Activated T-helper 1 cell treated with Interleukin-2 at 50 U/mL for 16 hours (primary cell): ENCODE measurements at regions not wholly inside any gene's neighbourhood (a gene's known extent, or its start where the extent isn't known, plus 50 kb on each side); places are given as distances from the start of the nearest gene placed in this dataset.

ENCODE experiments used
- DNase-seq: peaks from one replicate; pipeline ENCODE4 v3.0.0-alpha.2; 2020; ENCODE audit warnings: low read depth

DNA sequence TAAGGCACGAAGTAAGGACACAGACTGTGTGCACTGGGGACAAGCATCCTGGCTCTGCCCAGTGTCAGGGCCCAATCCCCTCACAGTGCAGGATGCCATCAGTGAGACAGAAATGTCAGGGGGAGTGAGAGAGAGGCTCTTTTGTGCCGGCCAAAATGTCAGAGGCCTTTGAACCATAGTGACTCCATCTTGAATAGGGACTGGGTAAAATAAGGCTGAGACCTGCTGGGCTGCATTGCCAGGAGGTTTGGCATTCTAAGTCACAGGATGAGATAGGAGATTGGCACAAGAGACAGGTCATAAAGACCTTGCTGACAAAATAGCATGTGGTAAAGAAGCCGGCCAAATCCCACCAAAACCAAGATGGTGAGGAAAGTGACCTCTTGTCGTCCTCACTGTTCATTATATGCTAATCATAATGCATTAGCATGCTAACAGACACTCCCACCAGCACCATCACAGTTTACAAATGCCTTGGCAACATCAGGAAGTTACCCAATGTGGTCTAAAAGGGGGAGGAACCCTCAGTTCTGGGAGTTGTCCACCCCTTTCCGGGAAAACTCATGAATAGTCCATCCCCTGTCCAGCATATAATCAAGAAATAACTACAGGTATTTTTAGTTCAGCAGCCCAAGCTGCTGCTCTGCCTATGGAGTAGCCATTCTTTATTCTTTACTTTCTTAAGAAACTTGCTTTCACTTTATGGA is 337.4 kb downstream of the LPIN1 start:
- DNase-seq, result no peak

- DNase-seq, result no peak
Measured at GRCh38 chr2:12087175-12087574, 340.7 kb downstream of the LPIN1 start.

DNA sequence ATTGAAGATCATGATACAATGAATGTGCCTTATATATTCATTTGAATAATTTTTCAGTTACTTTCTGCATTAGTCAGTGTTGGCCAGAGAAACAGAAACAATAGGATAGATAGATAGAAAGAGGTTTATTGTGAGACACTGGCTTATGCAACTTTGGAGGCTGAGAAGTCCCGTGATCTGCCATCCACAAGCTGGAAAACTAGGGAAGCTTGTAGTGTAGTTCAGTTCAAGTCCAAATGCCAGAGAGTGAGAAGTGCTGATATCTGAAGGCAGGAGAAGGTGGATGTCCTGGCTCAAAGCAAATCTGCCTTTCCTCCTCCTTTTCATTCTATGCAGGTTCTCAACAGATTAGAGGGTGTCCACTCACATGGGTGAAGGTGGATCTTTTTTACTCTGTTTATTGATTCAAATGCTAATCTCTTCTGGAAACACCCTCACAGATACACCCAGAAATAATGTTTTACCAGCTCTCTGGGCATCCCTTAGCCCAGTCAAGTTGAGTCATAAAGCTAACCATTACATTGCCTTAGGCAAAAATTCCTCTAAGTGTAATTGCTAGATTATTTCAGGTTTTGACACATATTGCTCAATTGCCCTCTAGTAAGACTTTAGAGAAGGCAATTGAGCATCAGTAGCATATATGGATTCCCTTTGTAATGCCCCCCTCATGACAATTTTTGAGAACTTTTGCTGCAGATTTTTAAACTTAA is 341.4 kb downstream of the LPIN1 start:
- no peak for DNase-seq

DNA sequence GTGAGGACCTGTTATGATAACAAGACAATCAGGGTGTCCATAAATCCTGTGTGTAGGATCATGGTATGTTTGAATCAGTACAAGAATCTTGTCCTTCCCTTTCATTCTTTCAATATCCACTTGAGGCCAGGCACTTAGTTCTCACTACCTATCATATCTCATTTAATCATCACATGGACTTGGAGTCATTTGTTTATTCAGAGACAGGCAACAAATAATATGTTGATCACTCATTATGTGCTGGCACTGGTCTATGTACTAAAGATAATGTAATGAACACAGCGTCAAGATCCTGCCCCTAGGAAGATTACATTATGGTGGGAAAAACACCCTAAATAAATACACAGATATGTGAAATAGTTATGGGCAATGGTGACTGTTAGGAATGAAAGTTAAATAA is 342.6 kb downstream of the LPIN1 start:
- DNase-seq, result no peak

- no peak for DNase-seq
Measured at GRCh38 chr2:12089496-12089895, 343.1 kb downstream of the LPIN1 start.

DNA sequence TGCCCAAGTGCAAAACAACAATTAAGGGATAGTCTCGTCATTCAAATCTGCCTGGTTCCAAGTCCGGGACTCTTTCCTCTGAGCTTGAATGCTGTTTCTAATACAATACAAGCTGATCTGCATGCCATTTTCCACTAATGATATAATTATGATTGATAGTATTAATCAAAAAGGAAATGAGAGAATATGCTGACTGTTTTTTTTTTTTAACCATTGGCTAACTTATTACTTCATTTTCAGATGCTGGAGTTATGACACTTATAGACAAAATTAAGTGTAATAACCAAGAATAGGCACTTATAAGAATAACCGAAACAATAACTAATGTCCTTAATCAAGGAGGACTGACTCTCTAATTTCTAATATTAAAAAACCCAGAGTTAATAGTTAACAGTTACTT is 343.6 kb downstream of the LPIN1 start:
- DNase-seq, result no peak

GRCh38 chr2:12090590-12090989 is 344.2 kb downstream of the LPIN1 start:
- DNase-seq, result no peak

- DNase-seq, result no peak
Measured at GRCh38 chr2:12091201-12091806, 344.9 kb downstream of the LPIN1 start.

GRCh38 chr2:12094134-12094533 is 347.7 kb downstream of the LPIN1 start:
- DNase-seq, result no peak

GRCh38 chr2:12096051-12096787 is 349.8 kb downstream of the LPIN1 start:
- DNase-seq, result no peak

DNA sequence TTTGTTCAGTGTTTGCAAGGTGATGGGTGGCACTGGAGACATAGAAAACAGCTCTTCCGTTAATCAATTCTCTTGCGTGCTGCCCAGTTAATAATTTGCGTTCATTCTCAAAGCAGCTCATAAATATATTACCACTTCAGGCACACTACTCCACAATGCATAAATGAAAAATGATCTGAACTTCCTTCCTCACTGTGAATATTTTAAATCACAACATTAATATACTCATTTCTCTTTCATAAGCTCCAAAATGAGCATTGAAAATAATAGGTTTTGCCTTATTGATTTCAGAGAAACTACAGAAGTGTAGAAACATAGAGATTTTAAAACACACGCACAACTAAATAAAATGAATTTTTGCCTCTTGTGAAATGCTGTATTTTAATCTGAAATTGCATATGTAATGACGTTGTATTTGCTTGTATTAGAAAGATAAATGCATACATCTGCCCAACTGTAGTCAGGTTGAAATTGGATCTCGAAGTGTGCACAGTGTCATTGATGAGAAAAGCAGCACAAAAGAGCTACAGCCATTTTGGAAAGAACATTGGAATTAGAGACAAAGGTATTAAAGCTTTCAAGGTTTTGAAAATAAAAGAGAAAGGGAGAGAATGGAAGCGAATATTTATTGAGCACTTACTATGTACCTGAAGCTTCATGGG is 350.5 kb downstream of the LPIN1 start:
- DNase-seq, result no peak

DNA sequence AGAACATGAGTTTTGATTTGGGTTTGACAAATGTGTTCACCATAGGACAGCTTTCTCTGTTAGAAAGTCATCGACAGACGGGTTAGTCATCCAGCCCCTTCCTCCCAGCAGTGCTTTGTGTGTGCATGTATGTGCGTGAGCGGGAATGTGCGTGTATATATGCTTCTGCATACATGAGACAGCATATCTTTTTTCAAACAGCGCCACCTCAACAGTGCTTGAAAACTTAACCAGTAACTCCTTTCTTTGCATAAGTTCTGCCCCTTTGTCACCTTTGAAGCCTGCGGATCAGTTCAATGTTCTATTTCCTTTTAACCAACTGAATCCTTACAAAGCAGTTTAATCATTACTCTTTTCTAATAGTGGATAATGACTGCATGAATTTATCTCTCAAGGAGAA is 351.4 kb downstream of the LPIN1 start:
- DNase-seq, result no peak

- no peak for DNase-seq
Measured at GRCh38 chr2:12099374-12099773, 352.9 kb downstream of the LPIN1 start.

- no peak for DNase-seq
Measured at GRCh38 chr2:12102679-12103078, 356.2 kb downstream of the LPIN1 start.

DNA sequence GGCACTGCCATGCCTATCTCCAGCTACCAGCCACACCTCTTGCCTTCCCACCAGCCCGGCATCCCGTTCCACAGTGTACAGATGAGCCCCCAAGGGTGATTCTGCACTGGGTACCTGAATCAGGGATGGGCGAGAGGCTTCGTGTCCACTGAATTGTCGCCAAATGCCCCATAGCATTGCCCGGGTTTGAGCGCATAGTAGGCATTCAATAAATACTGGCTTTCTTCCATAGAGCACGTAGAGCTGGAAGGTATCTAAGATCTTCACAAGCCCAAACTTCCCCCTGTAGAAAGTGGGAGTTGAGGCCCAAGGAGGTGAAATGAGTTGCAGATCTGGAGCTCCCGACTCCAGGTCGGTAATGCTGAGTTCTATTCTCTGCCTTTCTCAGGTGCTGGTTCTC is 358.7 kb downstream of the LPIN1 start:
- DNase-seq, result no peak

- no peak for DNase-seq
Measured at GRCh38 chr2:12106440-12107080, 360.1 kb downstream of the LPIN1 start.

DNA sequence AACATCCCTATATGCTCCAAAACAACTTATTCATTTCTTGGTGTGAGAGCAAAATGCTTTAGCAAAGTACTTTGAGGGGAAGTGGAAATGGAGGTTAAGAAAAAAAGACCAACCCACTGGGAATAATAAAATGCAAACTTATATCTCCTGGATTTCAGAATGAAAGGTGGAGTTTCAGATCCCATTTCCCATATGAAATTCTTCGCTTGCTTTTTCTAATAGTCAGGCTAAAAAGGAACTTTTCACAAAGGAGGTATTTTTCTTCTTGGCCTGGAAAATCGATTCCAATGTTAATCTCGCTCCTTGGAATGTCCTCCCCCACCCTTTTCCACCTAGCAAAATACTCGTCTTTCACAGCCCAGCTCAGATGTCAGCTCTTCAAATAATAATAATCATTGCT is 360.9 kb downstream of the LPIN1 start:
- DNase-seq, result no peak

DNA sequence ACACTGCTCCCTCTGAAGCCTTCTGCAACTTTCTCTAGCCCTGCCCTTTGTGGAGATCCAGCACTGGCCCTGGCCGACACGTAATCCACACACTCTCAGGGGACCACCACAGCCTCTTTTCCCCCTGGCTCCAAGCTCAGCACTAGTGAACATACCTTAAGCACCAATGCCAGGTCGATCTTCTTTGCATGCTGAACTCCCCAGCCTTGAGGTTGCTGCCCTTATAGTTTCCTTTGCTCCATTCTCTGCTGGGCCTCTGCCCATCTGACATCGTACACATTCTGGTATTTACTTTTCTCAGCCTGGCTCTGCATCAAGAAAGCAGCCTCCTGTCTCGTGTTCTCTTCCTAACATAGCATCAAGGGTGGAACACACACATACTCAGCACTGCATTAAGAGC is 361.5 kb downstream of the LPIN1 start:
- DNase-seq, result no peak

GRCh38 chr2:12109363-12110017 is 363.1 kb downstream of the LPIN1 start:
- DNase-seq, result no peak

GRCh38 chr2:12110074-12110473 is 363.6 kb downstream of the LPIN1 start:
- DNase-seq, result no peak

DNA sequence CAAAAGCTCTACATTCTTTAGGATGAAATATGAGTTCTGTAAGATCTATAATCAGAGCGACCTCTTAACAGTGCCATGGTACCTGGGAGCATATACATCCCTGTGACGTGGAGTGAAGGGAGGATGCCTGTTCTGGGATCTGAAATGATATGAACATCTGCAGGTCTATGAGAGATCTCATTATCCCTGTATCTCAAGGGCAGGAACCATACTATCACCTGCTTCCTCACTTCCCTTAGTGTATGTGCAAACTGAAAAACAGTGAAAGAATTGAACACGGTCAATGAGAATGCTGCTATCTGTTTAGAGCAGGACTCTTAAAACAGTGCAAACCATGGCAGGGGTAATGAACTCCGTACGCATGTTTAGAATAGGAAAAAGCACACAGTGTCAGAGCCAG is 364.0 kb downstream of the LPIN1 start:
- DNase-seq, result no peak
